D721Med (cell line): ENCODE measurements at regions not wholly inside any gene's neighbourhood (a gene's known extent, or its start where the extent isn't known, plus 50 kb on each side); places are given as distances from the start of the nearest gene placed in this dataset.

Experiments
- DNase-seq: peaks from one replicate; pipeline ENCODE4 v3.0.0; 2011; ENCODE audit warnings: low spot score; ENCODE audit not compliant: insufficient read length
- FAIRE-seq: peaks from 2 replicates; lab custom pipeline; 2011; peaks lifted over from hg19 to GRCh38; lab: Jason Lieb, UNC
- TF ChIP-seq, protein P1 (sequence below): IDR thresholded peaks from 2 replicates; pipeline ENCODE4 v1.5.1; 2012; ENCODE audit warnings: mild to moderate bottlenecking, control low read depth; ENCODE audit not compliant: insufficient read depth; ENCODE audit errors: missing control alignments

- DNase-seq: no peak
- no peak for FAIRE-seq
- TF ChIP-seq, protein P1, sequence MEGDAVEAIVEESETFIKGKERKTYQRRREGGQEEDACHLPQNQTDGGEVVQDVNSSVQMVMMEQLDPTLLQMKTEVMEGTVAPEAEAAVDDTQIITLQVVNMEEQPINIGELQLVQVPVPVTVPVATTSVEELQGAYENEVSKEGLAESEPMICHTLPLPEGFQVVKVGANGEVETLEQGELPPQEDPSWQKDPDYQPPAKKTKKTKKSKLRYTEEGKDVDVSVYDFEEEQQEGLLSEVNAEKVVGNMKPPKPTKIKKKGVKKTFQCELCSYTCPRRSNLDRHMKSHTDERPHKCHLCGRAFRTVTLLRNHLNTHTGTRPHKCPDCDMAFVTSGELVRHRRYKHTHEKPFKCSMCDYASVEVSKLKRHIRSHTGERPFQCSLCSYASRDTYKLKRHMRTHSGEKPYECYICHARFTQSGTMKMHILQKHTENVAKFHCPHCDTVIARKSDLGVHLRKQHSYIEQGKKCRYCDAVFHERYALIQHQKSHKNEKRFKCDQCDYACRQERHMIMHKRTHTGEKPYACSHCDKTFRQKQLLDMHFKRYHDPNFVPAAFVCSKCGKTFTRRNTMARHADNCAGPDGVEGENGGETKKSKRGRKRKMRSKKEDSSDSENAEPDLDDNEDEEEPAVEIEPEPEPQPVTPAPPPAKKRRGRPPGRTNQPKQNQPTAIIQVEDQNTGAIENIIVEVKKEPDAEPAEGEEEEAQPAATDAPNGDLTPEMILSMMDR: no peak
These were observed 209.8 kb upstream of the NUDT4 start for GRCh38 chr12:93167841-93168492.

- TF ChIP-seq, protein P1: no peak
- no peak for FAIRE-seq
- no peak for DNase-seq
These were observed 209.0 kb upstream of the NUDT4 start for GRCh38 chr12:93168751-93169150.

GRCh38 chr12:93169536-93169935 lies 208.2 kb upstream of the NUDT4 start:
- TF ChIP-seq, protein P1: no peak
- FAIRE-seq (no peak), DNase-seq (no peak)

- TF ChIP-seq, protein P1: no peak
- FAIRE-seq (no peak), DNase-seq (no peak)
These were observed 206.8 kb upstream of the NUDT4 start for GRCh38 chr12:93170928-93171327.

DNA sequence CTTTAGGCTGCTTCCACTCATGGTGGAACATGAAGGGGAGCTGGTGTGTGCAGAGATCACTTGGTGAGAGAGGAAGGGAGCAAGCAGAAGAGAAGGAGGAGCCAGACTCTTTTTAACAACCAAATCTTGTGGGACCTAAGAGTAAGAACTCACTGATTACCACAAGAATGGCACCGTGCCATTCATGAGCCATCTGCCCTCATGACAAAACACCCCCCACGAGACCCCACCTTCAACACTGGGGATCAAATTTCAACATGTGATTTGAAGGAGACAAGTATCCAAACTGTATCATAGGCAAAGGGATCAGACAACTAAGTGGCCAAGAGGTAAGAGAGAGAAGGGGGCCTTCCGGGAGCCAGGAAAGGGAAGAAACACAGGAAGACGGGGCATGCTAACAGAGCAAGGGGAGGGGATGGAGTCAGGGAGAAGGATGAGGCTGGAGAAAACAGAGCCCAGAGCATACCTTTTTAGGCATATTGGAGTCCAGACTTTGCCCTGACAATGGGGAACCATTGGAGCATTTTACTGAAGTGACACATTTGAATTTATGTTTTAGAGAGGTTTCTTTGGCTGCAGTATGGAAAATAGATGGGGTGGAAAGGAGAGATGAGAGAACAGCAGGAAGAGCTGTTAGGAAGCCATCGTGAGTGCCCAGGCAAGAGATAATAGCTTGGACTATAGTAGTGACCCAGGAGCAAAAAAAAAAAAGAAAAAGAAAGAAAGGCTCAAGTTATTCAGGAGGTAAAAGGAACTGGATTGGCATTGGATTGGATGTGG lies 204.4 kb upstream of the NUDT4 start:
- FAIRE-seq: no peak
- TF ChIP-seq, protein P1: no peak
- DNase-seq: no peak

DNA sequence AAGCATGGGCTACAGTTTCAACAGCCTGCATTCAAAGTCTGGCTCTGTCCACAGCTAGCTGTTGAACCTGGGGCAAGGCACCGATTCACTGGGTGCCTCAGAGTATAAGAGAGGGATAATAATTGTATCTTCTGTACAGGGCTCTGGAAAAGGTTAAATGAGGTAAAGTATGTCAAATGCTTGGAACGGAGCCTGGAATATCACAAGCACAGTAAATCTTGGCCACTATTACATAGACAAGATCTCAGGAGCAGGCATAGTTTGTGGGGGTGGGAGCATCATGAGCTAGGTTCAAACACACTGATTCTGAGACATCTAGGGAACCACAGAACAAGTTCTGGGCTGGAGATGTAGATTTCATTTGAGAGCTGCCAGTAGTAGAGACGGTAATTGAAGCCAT lies 203.7 kb upstream of the NUDT4 start:
- FAIRE-seq (no peak), DNase-seq (no peak)
- TF ChIP-seq, protein P1: no peak

DNA sequence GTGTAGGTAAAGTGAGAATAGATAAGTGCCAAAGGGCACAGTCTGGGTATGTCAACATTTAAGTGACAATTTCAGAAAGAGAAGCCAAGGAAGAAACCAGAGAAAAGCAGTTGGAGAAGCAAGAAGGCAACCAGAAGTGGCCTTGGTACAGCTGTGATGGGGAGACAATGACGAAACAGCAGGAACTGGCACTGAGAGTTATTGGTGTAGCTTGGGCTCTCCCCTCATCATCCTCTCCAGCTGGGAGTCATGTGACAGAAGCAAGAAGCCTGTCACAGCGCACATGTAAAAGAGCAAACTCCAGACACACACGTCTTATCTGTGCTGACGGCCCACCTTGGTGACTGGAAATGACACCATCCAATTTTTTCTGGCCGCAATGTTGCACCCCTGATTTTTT lies 203.3 kb upstream of the NUDT4 start:
- TF ChIP-seq, protein P1: no peak
- FAIRE-seq (no peak), DNase-seq (no peak)
